Panc1 (cell line): ENCODE measurements at regions not wholly inside any gene's neighbourhood (a gene's known extent, or its start where the extent isn't known, plus 50 kb on each side); places are given as distances from the start of the nearest gene placed in this dataset.

Source experiments
- ATAC-seq: fragments of 200-7000 bp; cut with Tn5 transposase; 2 replicates; pipeline ENCODE4 v1.9.1; 2020; ENCODE audit warnings: mild to moderate bottlenecking, moderate library complexity
- BruUV-seq: library from RNA; stranded (reverse); fragments of 400-500 nt; replicated peaks from 2 replicates; lab custom pipeline; 2021; lab: Mats Ljungman, UMichigan
- CTCF ChIA-PET: fragments of 300-600 bp; sonication (Branson Sonifier 250); formaldehyde crosslinking; loops from one replicate; lab custom pipeline; 2022; ENCODE audit warnings: antibody characterized with exemption; lab: Charles Lee
- POLR2A ChIA-PET: fragments of 300-600 bp; sonication (Branson Sonifier 250); formaldehyde crosslinking; loops from one replicate; lab custom pipeline; 2022; ENCODE audit warnings: antibody characterized with exemption; lab: Charles Lee
- DNase-seq: peaks from one replicate; pipeline ENCODE4 v3.0.0-alpha.2; 2010; ENCODE audit warnings: low read depth, low spot score
- H3K27ac ChIP-seq: 2 replicates; pipeline ENCODE4 v1.5.1; 2011; ENCODE audit warnings: mild to moderate bottlenecking, low read length, inconsistent platforms
- H3K27me3 ChIP-seq: fragments of 200-500 bp; sonication (Bioruptor generic); 2 replicates; pipeline ENCODE4 v1.6.0; 2014; ENCODE audit warnings: low read length, inconsistent platforms; ENCODE audit not compliant: control insufficient read depth, insufficient read depth
- H3K36me3 ChIP-seq: fragments of 200-500 bp; sonication (Bioruptor generic); 2 replicates; pipeline ENCODE4 v1.5.1; 2014; ENCODE audit warnings: inconsistent platforms, mild to moderate bottlenecking, low read length, moderate library complexity; ENCODE audit not compliant: control insufficient read depth, insufficient read depth
- H3K4me1 ChIP-seq: 2 replicates; pipeline ENCODE4 v1.5.1; 2011; ENCODE audit warnings: inconsistent platforms, mild to moderate bottlenecking, low read length, moderate library complexity; ENCODE audit not compliant: control insufficient read depth, insufficient read depth
- H3K4me3 ChIP-seq, 2 experiments: 2 replicates each; pipeline ENCODE4 v1.5.1; 2011 to 2012; ENCODE audit warnings: low read depth in 2 of 2, low read length in 2 of 2, mild to moderate bottlenecking in 2 of 2, inconsistent platforms in 1 of 2, moderate library complexity in 1 of 2
- H3K9me3 ChIP-seq: fragments of 200-500 bp; sonication (Bioruptor generic); 2 replicates; pipeline ENCODE4 v1.5.1; 2014; ENCODE audit warnings: low read depth, mild to moderate bottlenecking, inconsistent platforms, low read length, moderate library complexity; ENCODE audit not compliant: control insufficient read depth, insufficient read depth
- POLR2AphosphoS5 ChIP-seq: IDR thresholded peaks from 2 replicates; pipeline ENCODE4 v1.6.1; 2012; ENCODE audit warnings: mild to moderate bottlenecking, low read depth, low read length, moderate library complexity
- REST ChIP-seq, 2 experiments: IDR thresholded peaks; 2 replicates each; pipeline ENCODE4 v1.6.1; 2011 to 2012; ENCODE audit warnings: low read depth in 2 of 2, control low read depth in 1 of 2, low read length in 1 of 2, mild to moderate bottlenecking in 1 of 2, moderate library complexity in 1 of 2; ENCODE audit not compliant: insufficient read depth in 1 of 2
- SIN3A ChIP-seq: IDR thresholded peaks from 2 replicates; pipeline ENCODE4 v1.6.1; 2012; ENCODE audit warnings: low read depth, mild to moderate bottlenecking, low read length, moderate library complexity, borderline replicate concordance; ENCODE audit not compliant: insufficient read depth
- TCF7L2 ChIP-seq: IDR thresholded peaks from 2 replicates; pipeline ENCODE4 v1.6.1; 2011; ENCODE audit warnings: mild to moderate bottlenecking, low read depth, low read length, inconsistent platforms
- in situ Hi-C: cut with HindIII; loops from 2 replicates; pipeline ENCODE4 v1.10.0; 2016; ENCODE audit warnings: low sequenced_read_pairs, low pct_unique_long_range_greater_than_20kb
- intact Hi-C: fragments of 100-400 bp; cut with micrococcal nuclease; formaldehyde crosslinking; loops from one replicate; pipeline ENCODE4 v1.10.0; 2022; ENCODE audit not compliant: unreplicated experiment
- TF ChIP-seq, protein P1 (sequence below): fragments of 450-650 bp; IDR thresholded peaks from 2 replicates; pipeline ENCODE4 v1.5.1; 2017; ENCODE audit warnings: mild to moderate bottlenecking

DNA sequence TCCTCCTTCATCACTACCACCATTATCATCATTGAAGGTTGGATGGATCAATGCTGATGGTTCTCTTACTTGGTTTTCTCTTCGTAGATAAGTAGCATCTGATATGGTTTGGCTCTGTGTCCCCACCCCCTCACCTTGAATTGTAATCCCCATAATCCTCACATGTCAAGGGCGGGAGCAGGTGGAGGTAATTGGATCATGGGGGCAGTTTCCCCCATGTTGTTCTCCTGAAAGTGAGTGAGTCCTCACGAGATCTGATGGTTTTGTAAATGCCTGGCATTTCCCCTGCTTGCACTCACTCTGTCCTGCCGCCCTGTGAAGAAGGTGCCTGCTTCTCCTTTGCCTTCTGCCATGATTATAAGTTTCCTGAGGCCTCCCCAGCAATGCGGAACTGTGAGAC lies 172.4 kb upstream of the PWP1 start:
- Histone ChIP-seq H3K4me1 (no peaks in the 10 kb centered on the region), H3K27me3 (no peaks in the 10 kb centered on the region; the same call in 1 of the 2 replicates), H3K36me3 (no peaks in the 10 kb centered on the region), H3K9me3 (no peaks in the 10 kb centered on the region), H3K4me3 (no peak overlapping the region), H3K27ac (no peak overlapping the region)
- in situ Hi-C loops (no loop called here), intact Hi-C loops (no loop called here)
- POLR2A ChIA-PET = no interaction called here
- ATAC-seq (no peak), DNase-seq (no peak)
- CTCF ChIA-PET = no interaction called here
- TF ChIP-seq REST (IDR thresholded peaks at IDR 0.05; ENCODE audit: insufficient read depth in 1 of 2, low read depth in 2 of 2, low read length in 1 of 2) (no peak), TCF7L2 (no peak), SIN3A (no peak), POLR2AphosphoS5 (no peak)
- TF ChIP-seq, protein P1, sequence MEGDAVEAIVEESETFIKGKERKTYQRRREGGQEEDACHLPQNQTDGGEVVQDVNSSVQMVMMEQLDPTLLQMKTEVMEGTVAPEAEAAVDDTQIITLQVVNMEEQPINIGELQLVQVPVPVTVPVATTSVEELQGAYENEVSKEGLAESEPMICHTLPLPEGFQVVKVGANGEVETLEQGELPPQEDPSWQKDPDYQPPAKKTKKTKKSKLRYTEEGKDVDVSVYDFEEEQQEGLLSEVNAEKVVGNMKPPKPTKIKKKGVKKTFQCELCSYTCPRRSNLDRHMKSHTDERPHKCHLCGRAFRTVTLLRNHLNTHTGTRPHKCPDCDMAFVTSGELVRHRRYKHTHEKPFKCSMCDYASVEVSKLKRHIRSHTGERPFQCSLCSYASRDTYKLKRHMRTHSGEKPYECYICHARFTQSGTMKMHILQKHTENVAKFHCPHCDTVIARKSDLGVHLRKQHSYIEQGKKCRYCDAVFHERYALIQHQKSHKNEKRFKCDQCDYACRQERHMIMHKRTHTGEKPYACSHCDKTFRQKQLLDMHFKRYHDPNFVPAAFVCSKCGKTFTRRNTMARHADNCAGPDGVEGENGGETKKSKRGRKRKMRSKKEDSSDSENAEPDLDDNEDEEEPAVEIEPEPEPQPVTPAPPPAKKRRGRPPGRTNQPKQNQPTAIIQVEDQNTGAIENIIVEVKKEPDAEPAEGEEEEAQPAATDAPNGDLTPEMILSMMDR = no peak
- no TSS peak for BruUV-seq

DNA sequence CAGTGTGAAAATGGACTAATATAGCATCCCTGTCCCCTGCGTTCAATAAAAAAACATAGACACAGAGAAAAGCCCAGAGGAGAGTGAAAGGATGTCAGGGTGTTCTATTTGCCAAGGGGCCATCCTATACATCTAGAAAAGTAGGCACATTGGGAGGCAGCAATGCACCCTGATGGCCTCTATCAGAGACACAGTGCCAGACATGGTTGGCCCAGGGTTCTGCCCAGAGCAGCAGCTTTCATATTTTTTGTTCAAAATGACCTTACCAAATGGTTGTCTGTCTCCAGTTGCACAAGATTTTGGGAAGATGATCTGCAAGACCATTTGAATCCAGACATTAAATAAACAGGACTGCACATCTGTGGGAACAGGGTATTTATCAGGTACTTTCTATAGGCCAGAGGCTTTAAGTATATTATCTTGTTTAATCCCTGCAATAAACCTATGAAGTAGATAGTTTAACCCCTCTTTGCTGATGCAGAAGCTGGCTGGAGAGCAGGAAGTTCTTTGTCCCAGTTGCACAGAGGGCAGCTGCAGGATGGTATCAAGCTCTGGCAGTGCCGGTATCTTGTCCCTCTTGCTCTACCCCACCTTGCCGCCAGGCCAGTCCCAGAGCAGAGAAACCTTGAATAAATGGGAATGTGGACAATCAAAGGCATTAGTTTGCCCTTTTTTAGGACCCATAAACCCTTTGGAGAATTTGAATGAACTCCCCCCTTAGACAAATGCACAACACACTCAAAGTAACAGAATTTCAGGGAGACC lies 171.8 kb upstream of the PWP1 start:
- Histone ChIP-seq H3K4me1 (no peaks in the 10 kb centered on the region), H3K27me3 (no peaks in the 10 kb centered on the region; the same call in 1 of the 2 replicates), H3K27ac (no peak overlapping the region), H3K9me3 (no peaks in the 10 kb centered on the region), H3K4me3 (no peak overlapping the region), H3K36me3 (no peaks in the 10 kb centered on the region)
- DNase-seq = no peak
- in situ Hi-C loops (no loop called here), intact Hi-C loops (no loop called here)
- no peak for TF ChIP-seq SIN3A
- no peak for TF ChIP-seq POLR2AphosphoS5
- TF ChIP-seq REST (IDR thresholded peaks at IDR 0.05; ENCODE audit: insufficient read depth in 1 of 2, low read depth in 2 of 2, low read length in 1 of 2) = no peak
- no peak for TF ChIP-seq TCF7L2
- TF ChIP-seq, protein P1 = no peak
- ChIA-PET POLR2A (no interaction called here), CTCF (no interaction called here)
- ATAC-seq = no peak
- no TSS peak for BruUV-seq
